Caco-2 (cell line): ENCODE measurements at regions not wholly inside any gene's neighbourhood (a gene's known extent, or its start where the extent isn't known, plus 50 kb on each side); places are given as distances from the start of the nearest gene placed in this dataset.

Experiments used
- BruUV-seq: library from RNA; stranded (reverse); fragments of 400-500 nt; replicated peaks from 2 replicates; lab custom pipeline; 2021; lab: Mats Ljungman, UMichigan
- CTCF ChIA-PET: fragments of 300-600 bp; sonication (Branson Sonifier 250); formaldehyde crosslinking; loops from one replicate; lab custom pipeline; 2022; ENCODE audit warnings: antibody characterized with exemption; lab: Charles Lee
- POLR2A ChIA-PET: fragments of 300-600 bp; sonication (Branson Sonifier 250); formaldehyde crosslinking; loops from one replicate; lab custom pipeline; 2022; ENCODE audit warnings: antibody characterized with exemption; lab: Charles Lee
- DNase-seq, 2 experiments: peaks; one replicate each; pipeline versions ENCODE4 v3.0.0 to v3.0.0-alpha.2; 2020 to 2022
- H3K27me3 ChIP-seq: replicated peaks from 2 replicates; pipeline ENCODE4 v1.6.0; 2011; ENCODE audit warnings: low read length; ENCODE audit not compliant: control insufficient read depth, insufficient read depth
- H3K36me3 ChIP-seq: 2 replicates; pipeline ENCODE4 v1.5.1; 2011; ENCODE audit warnings: low read length; ENCODE audit not compliant: control insufficient read depth, insufficient read depth
- H3K4me1 ChIP-seq: fragments of 250-450 bp; sonication (Bioruptor Pico); 2 replicates; pipeline ENCODE4 v1.5.1; 2020; ENCODE audit warnings: mild to moderate bottlenecking
- H3K4me3 ChIP-seq: 2 replicates; pipeline ENCODE4 v1.5.1; 2011; ENCODE audit warnings: low read depth, mild to moderate bottlenecking, control low read depth, low read length
- H3K9me3 ChIP-seq: fragments of 250-450 bp; sonication (Bioruptor Pico); 2 replicates; pipeline ENCODE4 v1.5.1; 2020; ENCODE audit warnings: mild to moderate bottlenecking, moderate library complexity
- H3K27ac Mint-ChIP-seq: one replicate; pipeline ENCODE4 v1.8.0; 2022; ENCODE audit warnings: mixed read lengths; ENCODE audit not compliant: unreplicated experiment
- H3K27me3 Mint-ChIP-seq: one replicate; pipeline ENCODE4 v1.8.0; 2022; ENCODE audit warnings: mixed read lengths; ENCODE audit not compliant: insufficient read depth, unreplicated experiment
- H3K36me3 Mint-ChIP-seq: one replicate; pipeline ENCODE4 v1.8.0; 2022; ENCODE audit warnings: mild to moderate bottlenecking, mixed read lengths; ENCODE audit not compliant: insufficient read depth, unreplicated experiment
- H3K4me1 Mint-ChIP-seq: one replicate; pipeline ENCODE4 v1.8.0; 2022; ENCODE audit warnings: low read depth, mixed read lengths; ENCODE audit not compliant: unreplicated experiment
- H3K4me3 Mint-ChIP-seq: one replicate; pipeline ENCODE4 v1.8.0; 2022; ENCODE audit warnings: mild to moderate bottlenecking, moderate library complexity, mixed read lengths; ENCODE audit not compliant: unreplicated experiment
- H3K9me3 Mint-ChIP-seq: one replicate; pipeline ENCODE4 v1.8.0; 2022; ENCODE audit warnings: mixed read lengths; ENCODE audit not compliant: unreplicated experiment
- CTCF ChIP-seq, 2 experiments: fragments of 200-600 bp in 1 of 2; IDR thresholded peaks; 1 replicate in 1 of 2; 2 replicates in 1 of 2; pipeline versions ENCODE4 v1.5.1 to v1.8.0; 2011 to 2022; ENCODE audit warnings: antibody characterized with exemption in 1 of 2, control low read depth in 1 of 2, inconsistent platforms in 1 of 2, low read depth in 1 of 2, low read length in 1 of 2, mild to moderate bottlenecking in 1 of 2, moderate library complexity in 1 of 2; ENCODE audit not compliant: insufficient read depth in 1 of 2, severe bottlenecking in 1 of 2, unreplicated experiment in 1 of 2
- intact Hi-C: fragments of 100-400 bp; cut with micrococcal nuclease; formaldehyde crosslinking; loops from one replicate; pipeline ENCODE4 v1.10.0; 2022; ENCODE audit not compliant: unreplicated experiment

GRCh38 chr3:28575746-28576613 is 227.4 kb upstream of the AZI2 start:
- BruUV-seq, result no TSS peak
- Histone ChIP-seq H3K4me1 (no peaks in the 10 kb centered on the region), H3K4me3 (no peak overlapping the region), H3K36me3 (no peaks in the 10 kb centered on the region), H3K9me3 (no peaks in the 10 kb centered on the region), H3K27me3 (no peaks in the 10 kb centered on the region)
- Mint-ChIP-seq H3K4me1 (no peaks in the 10 kb centered on the region), H3K4me3 (no peak overlapping the region), H3K27ac (no peak overlapping the region), H3K9me3 (no peaks in the 10 kb centered on the region), H3K36me3 (no peaks in the 10 kb centered on the region), H3K27me3 (peaks cover 18% of the 10 kb centered on the region)
- POLR2A ChIA-PET, result no interaction called here
- TF ChIP-seq CTCF (IDR thresholded peaks at IDR 0.05; ENCODE audit: insufficient read depth in 1 of 2, low read depth in 1 of 2, low read length in 1 of 2, severe bottlenecking in 1 of 2, unreplicated experiment in 1 of 2), result no peak
- no peak for DNase-seq
- intact Hi-C loops, result no loop called here
- CTCF ChIA-PET, result no interaction called here

GRCh38 chr3:28576614-28577200 is 228.1 kb upstream of the AZI2 start:
- no peaks in the 10 kb centered on the region for H3K36me3 ChIP-seq
- intact Hi-C loops, result no loop called here
- DNase-seq, result no peak
- Mint-ChIP-seq H3K27me3 (peaks cover 21% of the 10 kb centered on the region), H3K4me1 (no peaks in the 10 kb centered on the region), H3K27ac (no peak overlapping the region), H3K9me3 (no peaks in the 10 kb centered on the region), H3K36me3 (no peaks in the 10 kb centered on the region), H3K4me3 (no peak overlapping the region)
- CTCF ChIA-PET, result no interaction called here
- H3K9me3 ChIP-seq, result no peaks in the 10 kb centered on the region
- no peak overlapping the region for H3K4me3 ChIP-seq
- H3K27me3 ChIP-seq, result no peaks in the 10 kb centered on the region
- no TSS peak for BruUV-seq
- no peak for TF ChIP-seq CTCF (IDR thresholded peaks at IDR 0.05; ENCODE audit: insufficient read depth in 1 of 2, low read depth in 1 of 2, low read length in 1 of 2, severe bottlenecking in 1 of 2, unreplicated experiment in 1 of 2)
- no peaks in the 10 kb centered on the region for H3K4me1 ChIP-seq
- POLR2A ChIA-PET, result no interaction called here

- H3K27me3 ChIP-seq, result no peaks in the 10 kb centered on the region
- intact Hi-C loops, result no loop called here
- POLR2A ChIA-PET, result no interaction called here
Measured at GRCh38 chr3:28577941-28578500, 229.4 kb upstream of the AZI2 start.

More at GRCh38 chr3:28577941-28578500, 229.4 kb upstream of the AZI2 start:
- BruUV-seq, result no TSS peak
- Mint-ChIP-seq H3K4me3 (no peak overlapping the region), H3K36me3 (no peaks in the 10 kb centered on the region), H3K27ac (no peak overlapping the region), H3K27me3 (peaks cover 24% of the 10 kb centered on the region), H3K4me1 (no peaks in the 10 kb centered on the region), H3K9me3 (no peaks in the 10 kb centered on the region)
- Histone ChIP-seq H3K36me3 (no peaks in the 10 kb centered on the region), H3K4me1 (no peaks in the 10 kb centered on the region), H3K9me3 (no peaks in the 10 kb centered on the region), H3K4me3 (no peak overlapping the region)
- no peak for TF ChIP-seq CTCF (IDR thresholded peaks at IDR 0.05; ENCODE audit: insufficient read depth in 1 of 2, low read depth in 1 of 2, low read length in 1 of 2, severe bottlenecking in 1 of 2, unreplicated experiment in 1 of 2)
- CTCF ChIA-PET, result no interaction called here
- DNase-seq, result no peak
